H1 (cell line): ENCODE measurements at regions not wholly inside any gene's neighbourhood (a gene's known extent, or its start where the extent isn't known, plus 50 kb on each side); places are given as distances from the start of the nearest gene placed in this dataset.

ENCODE experiments used
- CTBP2 ChIP-seq: IDR thresholded peaks from 2 replicates; pipeline ENCODE4 v1.7.0; 2011; ENCODE audit warnings: borderline replicate concordance, mild to moderate bottlenecking, moderate library complexity, mixed read lengths, low read length; ENCODE audit not compliant: insufficient read depth, insufficient read length

GRCh38 chr2:107025291-107025857, 139.4 kb upstream of the ST6GAL2 start (continued):
- no peak for TF ChIP-seq CTBP2
- TF ChIP-seq, all 59 proteins: peak for 0
